ENCODE measurements at regions not wholly inside any gene's neighbourhood (a gene's known extent, or its start where the extent isn't known, plus 50 kb on each side); places are given as distances from the start of the nearest gene placed in this dataset.

- DNase-seq (ENCODE audit: low spot score): no peak
These were observed 321.4 kb downstream of the HAPSTR1 start for GRCh38 chr16:9412915-9413264.

GRCh38 chr16:9415545-9415944 is 324.1 kb downstream of the HAPSTR1 start:
- no peak for DNase-seq (ENCODE audit: low spot score)

- no peak for DNase-seq (ENCODE audit: low spot score)
These were observed 326.5 kb downstream of the HAPSTR1 start for GRCh38 chr16:9417898-9418297.

- no peak for DNase-seq (ENCODE audit: low spot score)
These were observed 327.7 kb downstream of the HAPSTR1 start for GRCh38 chr16:9419161-9419560.

GRCh38 chr16:9422762-9423513 is 331.5 kb downstream of the HAPSTR1 start:
- no peak for DNase-seq (ENCODE audit: low spot score)

- no peak for DNase-seq (ENCODE audit: low spot score)
These were observed 333.8 kb downstream of the HAPSTR1 start for GRCh38 chr16:9425236-9425635.

- DNase-seq (ENCODE audit: low spot score): no peak
These were observed 337.0 kb downstream of the HAPSTR1 start for GRCh38 chr16:9428355-9429005.

- DNase-seq (ENCODE audit: low spot score): no peak
These were observed 338.3 kb downstream of the HAPSTR1 start for GRCh38 chr16:9429646-9430330.

GRCh38 chr16:9434659-9435058 is 343.2 kb downstream of the HAPSTR1 start:
- DNase-seq (ENCODE audit: low spot score): no peak

GRCh38 chr16:9436175-9436574 is 344.7 kb downstream of the HAPSTR1 start:
- DNase-seq (ENCODE audit: low spot score): no peak

GRCh38 chr16:9437115-9437514 is 345.7 kb downstream of the HAPSTR1 start:
- DNase-seq (ENCODE audit: low spot score): no peak

GRCh38 chr16:9438991-9439390 is 347.5 kb downstream of the HAPSTR1 start:
- no peak for DNase-seq (ENCODE audit: low spot score)

- DNase-seq (ENCODE audit: low spot score): no peak
These were observed 349.6 kb downstream of the HAPSTR1 start for GRCh38 chr16:9441012-9441411.

GRCh38 chr16:9443864-9444263 is 352.4 kb downstream of the HAPSTR1 start:
- no peak for DNase-seq (ENCODE audit: low spot score)

- no peak for DNase-seq (ENCODE audit: low spot score)
These were observed 355.2 kb downstream of the HAPSTR1 start for GRCh38 chr16:9446471-9447194.

- no peak for DNase-seq (ENCODE audit: low spot score)
These were observed 355.7 kb downstream of the HAPSTR1 start for GRCh38 chr16:9447195-9447551.

- no peak for DNase-seq (ENCODE audit: low spot score)
These were observed 356.3 kb downstream of the HAPSTR1 start for GRCh38 chr16:9447699-9448098.

GRCh38 chr16:9449597-9449996 is 358.2 kb downstream of the HAPSTR1 start:
- no peak for DNase-seq (ENCODE audit: low spot score)

- no peak for DNase-seq (ENCODE audit: low spot score)
These were observed 365.8 kb downstream of the HAPSTR1 start for GRCh38 chr16:9457215-9457614.

GRCh38 chr16:9458816-9459215 is 367.4 kb downstream of the HAPSTR1 start:
- DNase-seq (ENCODE audit: low spot score): no peak

- no peak for DNase-seq (ENCODE audit: low spot score)
These were observed 371.5 kb downstream of the HAPSTR1 start for GRCh38 chr16:9462984-9463383.

- DNase-seq (ENCODE audit: low spot score): no peak
These were observed 372.0 kb downstream of the HAPSTR1 start for GRCh38 chr16:9463461-9463860.

GRCh38 chr16:9465161-9465560 is 373.7 kb downstream of the HAPSTR1 start:
- DNase-seq (ENCODE audit: low spot score): no peak
